K562 (cell line): ENCODE measurements at regions not wholly inside any gene's neighbourhood (a gene's known extent, or its start where the extent isn't known, plus 50 kb on each side); places are given as distances from the start of the nearest gene placed in this dataset.

Experiments used
- BHLHE40 ChIP-seq: IDR thresholded peaks from 2 replicates; pipeline ENCODE4 v1.6.1; 2011; ENCODE audit warnings: low read length, improper control_type of control experiment
- ESRRA ChIP-seq: fragments of 450-650 bp; IDR thresholded peaks from 2 replicates; pipeline ENCODE4 v1.6.1; 2014; ENCODE audit warnings: low read depth, mild to moderate bottlenecking, moderate library complexity, borderline replicate concordance
- MTF1 ChIP-seq: fragments of 250-450 bp; sonication (Bioruptor Pico); IDR thresholded peaks from 2 replicates; pipeline ENCODE4 v1.9.0; 2021; ENCODE audit warnings: moderate library complexity, mild to moderate bottlenecking, inconsistent platforms, borderline replicate concordance
- NFYB ChIP-seq: IDR thresholded peaks from 2 replicates; pipeline ENCODE4 v1.6.1; 2011; ENCODE audit warnings: mild to moderate bottlenecking, moderate library complexity; ENCODE audit not compliant: insufficient read length; ENCODE audit errors: extremely low read depth
- PHB ChIP-seq: fragments of 250-450 bp; sonication (Bioruptor Pico); IDR thresholded peaks from 2 replicates; pipeline ENCODE4 v1.5.0; 2021
- PML ChIP-seq: IDR thresholded peaks from 2 replicates; pipeline ENCODE4 v1.6.1; 2012; ENCODE audit warnings: low read length, inconsistent platforms
- POLR3A ChIP-seq: IDR thresholded peaks from 2 replicates; pipeline ENCODE4 v1.6.1; 2011; ENCODE audit warnings: borderline replicate concordance, mild to moderate bottlenecking, moderate library complexity; ENCODE audit not compliant: insufficient read length, insufficient read depth; ENCODE audit errors: extremely low read depth
- SMAD3 ChIP-seq: fragments of 450-650 bp; formaldehyde crosslinking; conservative IDR thresholded peaks from 2 replicates; pipeline ENCODE4 v1.4.0; 2020; ENCODE audit warnings: mild to moderate bottlenecking
- SOX6 ChIP-seq: fragments of 450-650 bp; IDR thresholded peaks from 2 replicates; pipeline ENCODE4 v1.6.1; 2014; ENCODE audit warnings: mild to moderate bottlenecking
- TAF9B ChIP-seq: fragments of 450-650 bp; IDR thresholded peaks from 2 replicates; pipeline ENCODE4 v1.6.1; 2018; ENCODE audit warnings: mild to moderate bottlenecking; ENCODE audit not compliant: partially characterized antibody
- TARDBP ChIP-seq: fragments of 450-650 bp; IDR thresholded peaks from 2 replicates; pipeline ENCODE4 v1.6.1; 2016
- WHSC1 ChIP-seq: IDR thresholded peaks from one replicate; pipeline ENCODE4 v1.6.1; 2012; ENCODE audit warnings: low read length, control low read depth, inconsistent platforms
- ZNF224 ChIP-seq: sonication (generic); formaldehyde crosslinking; IDR thresholded peaks from 2 replicates; pipeline ENCODE4 v1.8.0; 2022; ENCODE audit warnings: mild to moderate bottlenecking, missing genetic modification reagents
- ZNF282 ChIP-seq: sonication (generic); formaldehyde crosslinking; IDR thresholded peaks from 2 replicates; pipeline ENCODE4 v1.8.1; 2023; ENCODE audit warnings: missing genetic modification reagents
- ZNF408 ChIP-seq: fragments of 250-450 bp; sonication (Bioruptor Pico); IDR thresholded peaks from 2 replicates; pipeline ENCODE4 v1.4.0; 2020; ENCODE audit warnings: low read depth, mild to moderate bottlenecking, moderate library complexity
- ZNF785 ChIP-seq: fragments of 250-450 bp; sonication (Bioruptor Pico); IDR thresholded peaks from 2 replicates; pipeline ENCODE4 v1.4.0; 2020; ENCODE audit warnings: mild to moderate bottlenecking
- TF ChIP-seq, protein P1 (sequence below): conservative IDR thresholded peaks from 2 replicates; pipeline ENCODE4 v1.6.1; 2011; ENCODE audit warnings: low read depth, mild to moderate bottlenecking, low read length; ENCODE audit not compliant: control insufficient read depth
- TF ChIP-seq, protein P2 (sequence below): IDR thresholded peaks from 2 replicates; pipeline ENCODE4 v1.6.1; 2011; ENCODE audit warnings: borderline replicate concordance, low read depth, mild to moderate bottlenecking, moderate library complexity, low read length; ENCODE audit not compliant: insufficient read depth, poor library complexity, severe bottlenecking
- TF ChIP-seq, protein P3 (sequence below): IDR thresholded peaks from 2 replicates; pipeline ENCODE4 v1.6.1; 2014; ENCODE audit warnings: antibody characterized with exemption
- TF ChIP-seq, protein P4 (sequence below), 2 experiments: fragments of 200-800 bp in 1 of 2; sonication (Bioruptor generic) in 1 of 2; sonication (generic) in 1 of 2; formaldehyde crosslinking in 1 of 2; IDR thresholded peaks in 1 of 2; conservative IDR thresholded peaks in 1 of 2; 2 replicates each; pipeline versions ENCODE4 v1.5.0 to v1.6.1; 2016 to 2020; ENCODE audit warnings: missing compliant biosample characterization in 1 of 2, missing genetic modification characterization in 1 of 2, missing genetic modification reagents in 1 of 2

DNA sequence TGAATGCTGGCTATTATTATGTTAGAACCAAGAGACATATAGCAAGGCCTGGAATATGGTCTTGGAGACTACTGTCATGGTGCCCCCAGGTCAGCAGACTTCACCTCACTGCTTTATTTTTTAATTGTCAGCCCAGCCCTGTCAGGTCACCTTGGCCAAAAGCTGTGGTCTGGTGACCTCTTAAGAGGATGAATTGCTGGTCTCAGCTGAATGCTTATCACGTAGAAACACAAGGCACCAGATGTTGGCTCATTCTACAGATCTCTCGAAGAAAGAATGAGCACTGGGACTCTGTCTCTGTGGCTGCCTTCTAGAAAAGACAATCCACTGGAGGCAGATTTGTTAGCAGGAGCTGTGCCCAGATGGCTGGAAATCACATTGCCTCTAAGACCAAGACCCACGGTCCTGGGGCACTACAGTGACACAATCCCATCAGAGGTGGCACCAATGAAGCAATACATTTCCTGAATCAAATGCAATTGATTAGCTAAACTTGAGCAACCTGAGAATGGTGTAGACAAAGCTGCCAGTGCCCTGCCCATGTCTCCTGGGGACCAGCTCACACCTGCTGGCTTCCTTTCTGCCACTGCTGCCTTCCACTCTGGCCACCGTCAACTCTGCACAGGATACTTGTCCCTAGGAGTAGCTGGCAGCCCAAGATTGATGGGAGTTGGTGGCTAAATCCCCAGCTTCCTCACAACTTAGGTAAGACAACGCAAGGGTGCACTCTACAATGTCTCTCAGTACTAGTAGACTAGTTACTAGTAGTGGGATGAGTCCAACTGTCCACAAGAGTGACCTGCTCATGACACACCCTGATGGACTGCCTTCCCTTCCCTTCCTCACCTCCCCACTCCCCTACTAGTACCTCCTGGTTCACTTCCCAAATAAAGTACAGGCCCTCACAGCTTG lies 384.9 kb upstream of the PROK2 start (continued):
- TF ChIP-seq ESRRA: peak; percentile 98
- peak; percentile 87 for TF ChIP-seq BHLHE40
- TF ChIP-seq, protein P1, sequence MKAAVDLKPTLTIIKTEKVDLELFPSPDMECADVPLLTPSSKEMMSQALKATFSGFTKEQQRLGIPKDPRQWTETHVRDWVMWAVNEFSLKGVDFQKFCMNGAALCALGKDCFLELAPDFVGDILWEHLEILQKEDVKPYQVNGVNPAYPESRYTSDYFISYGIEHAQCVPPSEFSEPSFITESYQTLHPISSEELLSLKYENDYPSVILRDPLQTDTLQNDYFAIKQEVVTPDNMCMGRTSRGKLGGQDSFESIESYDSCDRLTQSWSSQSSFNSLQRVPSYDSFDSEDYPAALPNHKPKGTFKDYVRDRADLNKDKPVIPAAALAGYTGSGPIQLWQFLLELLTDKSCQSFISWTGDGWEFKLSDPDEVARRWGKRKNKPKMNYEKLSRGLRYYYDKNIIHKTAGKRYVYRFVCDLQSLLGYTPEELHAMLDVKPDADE: no peak
- no peak for TF ChIP-seq POLR3A
- TF ChIP-seq WHSC1: no peak
- TF ChIP-seq, protein P2, sequence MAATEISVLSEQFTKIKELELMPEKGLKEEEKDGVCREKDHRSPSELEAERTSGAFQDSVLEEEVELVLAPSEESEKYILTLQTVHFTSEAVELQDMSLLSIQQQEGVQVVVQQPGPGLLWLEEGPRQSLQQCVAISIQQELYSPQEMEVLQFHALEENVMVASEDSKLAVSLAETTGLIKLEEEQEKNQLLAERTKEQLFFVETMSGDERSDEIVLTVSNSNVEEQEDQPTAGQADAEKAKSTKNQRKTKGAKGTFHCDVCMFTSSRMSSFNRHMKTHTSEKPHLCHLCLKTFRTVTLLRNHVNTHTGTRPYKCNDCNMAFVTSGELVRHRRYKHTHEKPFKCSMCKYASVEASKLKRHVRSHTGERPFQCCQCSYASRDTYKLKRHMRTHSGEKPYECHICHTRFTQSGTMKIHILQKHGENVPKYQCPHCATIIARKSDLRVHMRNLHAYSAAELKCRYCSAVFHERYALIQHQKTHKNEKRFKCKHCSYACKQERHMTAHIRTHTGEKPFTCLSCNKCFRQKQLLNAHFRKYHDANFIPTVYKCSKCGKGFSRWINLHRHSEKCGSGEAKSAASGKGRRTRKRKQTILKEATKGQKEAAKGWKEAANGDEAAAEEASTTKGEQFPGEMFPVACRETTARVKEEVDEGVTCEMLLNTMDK: no peak
- no peak for TF ChIP-seq PHB
- peak; percentile 89 for TF ChIP-seq SOX6
- TF ChIP-seq, protein P3, sequence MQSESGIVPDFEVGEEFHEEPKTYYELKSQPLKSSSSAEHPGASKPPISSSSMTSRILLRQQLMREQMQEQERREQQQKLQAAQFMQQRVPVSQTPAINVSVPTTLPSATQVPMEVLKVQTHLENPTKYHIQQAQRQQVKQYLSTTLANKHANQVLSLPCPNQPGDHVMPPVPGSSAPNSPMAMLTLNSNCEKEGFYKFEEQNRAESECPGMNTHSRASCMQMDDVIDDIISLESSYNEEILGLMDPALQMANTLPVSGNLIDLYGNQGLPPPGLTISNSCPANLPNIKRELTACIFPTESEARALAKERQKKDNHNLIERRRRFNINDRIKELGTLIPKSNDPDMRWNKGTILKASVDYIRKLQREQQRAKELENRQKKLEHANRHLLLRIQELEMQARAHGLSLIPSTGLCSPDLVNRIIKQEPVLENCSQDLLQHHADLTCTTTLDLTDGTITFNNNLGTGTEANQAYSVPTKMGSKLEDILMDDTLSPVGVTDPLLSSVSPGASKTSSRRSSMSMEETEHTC: peak; percentile 81
- TF ChIP-seq SMAD3 (CRISPR knock-in tag): 0 out of 2 replicates have a peak, but pooled peaks have one; percentile 2
- TF ChIP-seq MTF1 (CRISPR knock-in tag): no peak
- TF ChIP-seq ZNF408: no peak
- no peak for TF ChIP-seq NFYB
- no peak for TF ChIP-seq ZNF785 (CRISPR knock-in tag)
- TF ChIP-seq ZNF224: no peak
- peak; percentile 88 for TF ChIP-seq PML
- TF ChIP-seq TARDBP: no peak
- TF ChIP-seq TAF9B: peak; percentile 66
- TF ChIP-seq, protein P4, sequence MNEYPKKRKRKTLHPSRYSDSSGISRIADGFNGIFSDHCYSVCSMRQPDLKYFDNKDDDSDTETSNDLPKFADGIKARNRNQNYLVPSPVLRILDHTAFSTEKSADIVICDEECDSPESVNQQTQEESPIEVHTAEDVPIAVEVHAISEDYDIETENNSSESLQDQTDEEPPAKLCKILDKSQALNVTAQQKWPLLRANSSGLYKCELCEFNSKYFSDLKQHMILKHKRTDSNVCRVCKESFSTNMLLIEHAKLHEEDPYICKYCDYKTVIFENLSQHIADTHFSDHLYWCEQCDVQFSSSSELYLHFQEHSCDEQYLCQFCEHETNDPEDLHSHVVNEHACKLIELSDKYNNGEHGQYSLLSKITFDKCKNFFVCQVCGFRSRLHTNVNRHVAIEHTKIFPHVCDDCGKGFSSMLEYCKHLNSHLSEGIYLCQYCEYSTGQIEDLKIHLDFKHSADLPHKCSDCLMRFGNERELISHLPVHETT (CRISPR knock-in tag; conservative IDR thresholded peaks at IDR 0.05 in 1 of 2, IDR thresholded peaks at IDR 0.05 in 1 of 2): peak in 1 of 2 experiments; percentile 59; a peak in 1 of 4 replicates
- TF ChIP-seq ZNF282 (CRISPR knock-in tag): no peak
